WTC11 (cell line): ENCODE measurements at regions not wholly inside any gene's neighbourhood (a gene's known extent, or its start where the extent isn't known, plus 50 kb on each side); places are given as distances from the start of the nearest gene placed in this dataset.

Experiments
- ATAC-seq: fragments of 200-7000 bp; cut with Tn5 transposase; 2 replicates; pipeline ENCODE4 v1.10.0; 2021; ENCODE audit warnings: mild to moderate bottlenecking, moderate library complexity
- CTCF ChIA-PET: fragments of 300-600 bp; sonication (Branson Sonifier 250); formaldehyde crosslinking; loops from one replicate; lab custom pipeline; 2021; ENCODE audit warnings: antibody characterized with exemption; lab: Charles Lee
- POLR2A ChIA-PET: fragments of 350-600 bp; sonication (Branson Sonifier 250); formaldehyde crosslinking; loops from one replicate; lab custom pipeline; 2021; ENCODE audit warnings: antibody characterized with exemption; lab: Charles Lee
- DNase-seq: peaks from one replicate; pipeline ENCODE4 v3.0.0; 2021; ENCODE audit warnings: low spot score
- H3K27ac Mint-ChIP-seq: 2 replicates; pipeline ENCODE4 v1.8.0; 2021; ENCODE audit warnings: mixed read lengths
- H3K27me3 Mint-ChIP-seq: 2 replicates; pipeline ENCODE4 v1.8.0; 2021; ENCODE audit warnings: low read depth, mild to moderate bottlenecking, moderate library complexity, mixed read lengths
- H3K36me3 Mint-ChIP-seq: 2 replicates; pipeline ENCODE4 v1.8.0; 2021; ENCODE audit warnings: mixed read lengths
- H3K4me1 Mint-ChIP-seq: 2 replicates; pipeline ENCODE4 v1.8.0; 2022; ENCODE audit warnings: mixed read lengths
- H3K4me3 Mint-ChIP-seq: 2 replicates; pipeline ENCODE4 v1.8.0; 2021; ENCODE audit warnings: mild to moderate bottlenecking, moderate library complexity, mixed read lengths
- H3K9me3 Mint-ChIP-seq: 2 replicates; pipeline ENCODE4 v1.8.0; 2021; ENCODE audit warnings: mixed read lengths
- ATF1 ChIP-seq: sonication (generic); formaldehyde crosslinking; IDR thresholded peaks from 2 replicates; pipeline ENCODE4 v1.8.1; 2023; ENCODE audit warnings: mild to moderate bottlenecking, moderate library complexity, missing genetic modification reagents
- CREB1 ChIP-seq: sonication (generic); formaldehyde crosslinking; IDR thresholded peaks from 2 replicates; pipeline ENCODE4 v1.8.0; 2023; ENCODE audit warnings: mild to moderate bottlenecking, missing genetic modification reagents
- CREM ChIP-seq: sonication (generic); formaldehyde crosslinking; IDR thresholded peaks from 2 replicates; pipeline ENCODE4 v1.8.1; 2022; ENCODE audit warnings: mild to moderate bottlenecking, missing genetic modification reagents, moderate library complexity
- ELF4 ChIP-seq: sonication (generic); formaldehyde crosslinking; IDR thresholded peaks from 2 replicates; pipeline ENCODE4 v1.8.1; 2022; ENCODE audit warnings: low read depth, mild to moderate bottlenecking, moderate library complexity, missing genetic modification reagents
- EMX1 ChIP-seq: fragments of 250-450 bp; sonication (Bioruptor Pico); IDR thresholded peaks from 2 replicates; pipeline ENCODE4 v1.8.0; 2021; ENCODE audit warnings: mild to moderate bottlenecking
- ETV6 ChIP-seq: sonication (generic); formaldehyde crosslinking; IDR thresholded peaks from 2 replicates; pipeline ENCODE4 v1.8.1; 2022; ENCODE audit warnings: mild to moderate bottlenecking, missing genetic modification reagents
- GABPB1 ChIP-seq: sonication (generic); formaldehyde crosslinking; IDR thresholded peaks from 2 replicates; pipeline ENCODE4 v1.8.1; 2023; ENCODE audit warnings: mild to moderate bottlenecking, missing genetic modification reagents
- GRHL2 ChIP-seq: fragments of 250-450 bp; sonication (Bioruptor Pico); IDR thresholded peaks from 2 replicates; pipeline ENCODE4 v1.8.0; 2022; ENCODE audit warnings: mild to moderate bottlenecking, moderate library complexity; ENCODE audit not compliant: insufficient replicate concordance, severe bottlenecking
- IRF1 ChIP-seq: sonication (generic); formaldehyde crosslinking; IDR thresholded peaks from 2 replicates; pipeline ENCODE4 v1.8.0; 2023; ENCODE audit warnings: missing genetic modification reagents
- NFE2L1 ChIP-seq: sonication (generic); formaldehyde crosslinking; IDR thresholded peaks from 2 replicates; pipeline ENCODE4 v1.8.1; 2023; ENCODE audit warnings: missing genetic modification reagents
- NFYB ChIP-seq: sonication (generic); formaldehyde crosslinking; conservative IDR thresholded peaks from 2 replicates; pipeline ENCODE4 v1.8.0; 2022; ENCODE audit warnings: low read depth, missing genetic modification reagents
- NR1H2 ChIP-seq: sonication (generic); formaldehyde crosslinking; IDR thresholded peaks from 2 replicates; pipeline ENCODE4 v1.9.0; 2021; ENCODE audit warnings: mild to moderate bottlenecking, moderate library complexity, missing genetic modification reagents
- PRDM15 ChIP-seq: sonication (generic); formaldehyde crosslinking; IDR thresholded peaks from 2 replicates; pipeline ENCODE4 v1.8.0; 2022; ENCODE audit warnings: missing genetic modification reagents
- SOX15 ChIP-seq: fragments of 250-450 bp; sonication (Bioruptor Pico); IDR thresholded peaks from 2 replicates; pipeline ENCODE4 v1.9.0; 2021; ENCODE audit warnings: mild to moderate bottlenecking
- TP53 ChIP-seq: sonication (generic); formaldehyde crosslinking; IDR thresholded peaks from 2 replicates; pipeline ENCODE4 v1.8.1; 2023; ENCODE audit warnings: mild to moderate bottlenecking, missing genetic modification reagents
- ZNF232 ChIP-seq: sonication (generic); formaldehyde crosslinking; IDR thresholded peaks from 2 replicates; pipeline ENCODE4 v1.8.0; 2022; ENCODE audit warnings: mild to moderate bottlenecking, missing genetic modification reagents
- ZNF263 ChIP-seq: sonication (generic); formaldehyde crosslinking; IDR thresholded peaks from 2 replicates; pipeline ENCODE4 v1.8.1; 2022; ENCODE audit warnings: low read depth, mild to moderate bottlenecking, moderate library complexity, missing genetic modification reagents
- ZNF671 ChIP-seq: fragments of 250-450 bp; sonication (Bioruptor Pico); IDR thresholded peaks from 2 replicates; pipeline ENCODE4 v1.8.0; 2021; ENCODE audit warnings: mild to moderate bottlenecking
- TF ChIP-seq, protein P1 (sequence below): sonication (generic); formaldehyde crosslinking; IDR thresholded peaks from 2 replicates; pipeline ENCODE4 v1.8.1; 2022; ENCODE audit warnings: mild to moderate bottlenecking, missing genetic modification reagents, moderate library complexity, borderline replicate concordance
- TF ChIP-seq, protein P2 (sequence below): fragments of 250-450 bp; sonication (Bioruptor Pico); IDR thresholded peaks from 2 replicates; pipeline ENCODE4 v1.9.0; 2021; ENCODE audit warnings: moderate library complexity, mild to moderate bottlenecking, inconsistent platforms, borderline replicate concordance
- TF ChIP-seq, protein P3 (sequence below): sonication (generic); formaldehyde crosslinking; IDR thresholded peaks from 2 replicates; pipeline ENCODE4 v1.8.0; 2022; ENCODE audit warnings: mild to moderate bottlenecking, missing genetic modification reagents
- TF ChIP-seq, protein P4 (sequence below): sonication (generic); formaldehyde crosslinking; IDR thresholded peaks from 2 replicates; pipeline ENCODE4 v1.8.1; 2023; ENCODE audit warnings: mild to moderate bottlenecking, missing genetic modification reagents, moderate library complexity
- TF ChIP-seq, protein P5 (sequence below): sonication (generic); formaldehyde crosslinking; IDR thresholded peaks from 2 replicates; pipeline ENCODE4 v1.8.1; 2023; ENCODE audit warnings: mild to moderate bottlenecking, missing genetic modification reagents, borderline replicate concordance
- TF ChIP-seq, protein P6 (sequence below): fragments of 250-450 bp; sonication (Bioruptor Pico); IDR thresholded peaks from 2 replicates; pipeline ENCODE4 v1.8.0; 2021; ENCODE audit warnings: mild to moderate bottlenecking

DNA sequence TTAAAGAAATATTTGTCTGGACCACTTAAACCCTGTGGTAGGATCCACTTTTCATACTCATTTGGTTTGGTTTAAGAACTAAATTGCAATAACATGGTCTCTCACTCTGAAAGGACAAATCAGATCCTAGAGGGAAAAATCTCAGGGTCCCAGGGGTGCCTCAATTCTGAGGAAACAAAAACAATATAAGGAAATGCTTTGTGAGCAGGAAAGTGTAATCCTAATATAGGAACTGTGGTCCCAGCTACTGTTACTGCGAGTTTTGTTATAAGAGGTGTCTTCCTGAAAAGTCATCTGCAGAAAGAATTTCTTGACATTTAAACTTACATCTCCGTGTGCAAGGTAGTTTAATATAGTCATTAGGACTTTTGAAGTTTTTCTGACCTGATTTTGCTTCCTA, 420.1 kb upstream of the LCORL start:
- CTCF ChIA-PET, result no interaction called here
- TF ChIP-seq, protein P1, sequence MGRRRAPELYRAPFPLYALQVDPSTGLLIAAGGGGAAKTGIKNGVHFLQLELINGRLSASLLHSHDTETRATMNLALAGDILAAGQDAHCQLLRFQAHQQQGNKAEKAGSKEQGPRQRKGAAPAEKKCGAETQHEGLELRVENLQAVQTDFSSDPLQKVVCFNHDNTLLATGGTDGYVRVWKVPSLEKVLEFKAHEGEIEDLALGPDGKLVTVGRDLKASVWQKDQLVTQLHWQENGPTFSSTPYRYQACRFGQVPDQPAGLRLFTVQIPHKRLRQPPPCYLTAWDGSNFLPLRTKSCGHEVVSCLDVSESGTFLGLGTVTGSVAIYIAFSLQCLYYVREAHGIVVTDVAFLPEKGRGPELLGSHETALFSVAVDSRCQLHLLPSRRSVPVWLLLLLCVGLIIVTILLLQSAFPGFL (CRISPR knock-in tag), result no peak
- TF ChIP-seq ELF4 (CRISPR knock-in tag) (no peak), ZNF263 (CRISPR knock-in tag) (no peak), GABPB1 (CRISPR knock-in tag) (no peak), SOX15 (CRISPR knock-in tag) (no peak), PRDM15 (no peak), NR1H2 (no peak), GRHL2 (CRISPR knock-in tag) (no peak), NFE2L1 (CRISPR knock-in tag) (no peak), ATF1 (CRISPR knock-in tag) (no peak), NFYB (CRISPR knock-in tag) (no peak)
- TF ChIP-seq, protein P2, sequence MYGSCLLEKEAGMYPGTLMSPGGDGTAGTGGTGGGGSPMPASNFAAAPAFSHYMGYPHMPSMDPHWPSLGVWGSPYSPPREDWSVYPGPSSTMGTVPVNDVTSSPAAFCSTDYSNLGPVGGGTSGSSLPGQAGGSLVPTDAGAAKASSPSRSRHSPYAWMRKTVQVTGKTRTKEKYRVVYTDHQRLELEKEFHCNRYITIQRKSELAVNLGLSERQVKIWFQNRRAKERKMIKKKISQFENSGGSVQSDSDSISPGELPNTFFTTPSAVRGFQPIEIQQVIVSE (CRISPR knock-in tag), result no peak
- TF ChIP-seq, all 79 proteins: peak for 0
- POLR2A ChIA-PET, result no interaction called here
- ATAC-seq, result no peak
- Mint-ChIP-seq H3K4me3 (no peak overlapping the region), H3K36me3 (peaks cover 17% of the 10 kb centered on the region), H3K27ac (no peak overlapping the region), H3K9me3 (peaks cover 34% of the 10 kb centered on the region), H3K4me1 (peaks cover 10% of the 10 kb centered on the region), H3K27me3 (no peaks in the 10 kb centered on the region)
- no peak for DNase-seq

DNA sequence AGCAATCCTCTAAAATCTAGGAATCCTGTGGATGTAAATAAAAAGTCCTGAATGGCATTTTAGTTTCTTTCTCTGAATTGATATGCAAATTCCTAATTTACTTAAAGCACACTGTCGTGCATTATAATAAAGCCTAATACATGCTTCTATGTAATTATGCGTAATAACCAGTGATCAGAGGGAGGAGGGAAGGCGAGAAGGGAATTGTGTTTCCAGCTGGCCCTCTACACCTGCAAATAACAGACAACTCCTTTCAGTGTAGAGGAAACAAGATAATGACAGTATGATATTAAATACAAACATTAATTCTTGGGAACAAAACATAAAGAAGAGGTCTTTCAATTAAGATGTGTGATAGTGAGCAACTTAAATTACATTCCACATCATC, 419.6 kb upstream of the LCORL start:
- no peak overlapping the region for H3K4me3 Mint-ChIP-seq
- H3K36me3 Mint-ChIP-seq, result peaks cover 17% of the 10 kb centered on the region
- ATAC-seq (no peak), DNase-seq (no peak)
- ChIA-PET CTCF (no interaction called here), POLR2A (no interaction called here)
- H3K4me1 Mint-ChIP-seq, result peaks cover 10% of the 10 kb centered on the region
- H3K9me3 Mint-ChIP-seq, result peaks cover 34% of the 10 kb centered on the region
- H3K27ac Mint-ChIP-seq, result no peak overlapping the region
- no peaks in the 10 kb centered on the region for H3K27me3 Mint-ChIP-seq
- TF ChIP-seq NFE2L1 (CRISPR knock-in tag) (no peak), TP53 (no peak), EMX1 (CRISPR knock-in tag) (no peak), ZNF671 (CRISPR knock-in tag) (no peak), ATF1 (CRISPR knock-in tag) (no peak), IRF1 (no peak), ZNF232 (CRISPR knock-in tag) (no peak), ETV6 (CRISPR knock-in tag) (no peak), CREB1 (CRISPR knock-in tag) (no peak), CREM (CRISPR knock-in tag) (no peak)
- TF ChIP-seq, protein P3, sequence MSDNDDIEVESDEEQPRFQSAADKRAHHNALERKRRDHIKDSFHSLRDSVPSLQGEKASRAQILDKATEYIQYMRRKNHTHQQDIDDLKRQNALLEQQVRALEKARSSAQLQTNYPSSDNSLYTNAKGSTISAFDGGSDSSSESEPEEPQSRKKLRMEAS (CRISPR knock-in tag), result no peak
- TF ChIP-seq, protein P4, sequence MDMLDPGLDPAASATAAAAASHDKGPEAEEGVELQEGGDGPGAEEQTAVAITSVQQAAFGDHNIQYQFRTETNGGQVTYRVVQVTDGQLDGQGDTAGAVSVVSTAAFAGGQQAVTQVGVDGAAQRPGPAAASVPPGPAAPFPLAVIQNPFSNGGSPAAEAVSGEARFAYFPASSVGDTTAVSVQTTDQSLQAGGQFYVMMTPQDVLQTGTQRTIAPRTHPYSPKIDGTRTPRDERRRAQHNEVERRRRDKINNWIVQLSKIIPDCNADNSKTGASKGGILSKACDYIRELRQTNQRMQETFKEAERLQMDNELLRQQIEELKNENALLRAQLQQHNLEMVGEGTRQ (CRISPR knock-in tag), result no peak
- TF ChIP-seq, protein P5, sequence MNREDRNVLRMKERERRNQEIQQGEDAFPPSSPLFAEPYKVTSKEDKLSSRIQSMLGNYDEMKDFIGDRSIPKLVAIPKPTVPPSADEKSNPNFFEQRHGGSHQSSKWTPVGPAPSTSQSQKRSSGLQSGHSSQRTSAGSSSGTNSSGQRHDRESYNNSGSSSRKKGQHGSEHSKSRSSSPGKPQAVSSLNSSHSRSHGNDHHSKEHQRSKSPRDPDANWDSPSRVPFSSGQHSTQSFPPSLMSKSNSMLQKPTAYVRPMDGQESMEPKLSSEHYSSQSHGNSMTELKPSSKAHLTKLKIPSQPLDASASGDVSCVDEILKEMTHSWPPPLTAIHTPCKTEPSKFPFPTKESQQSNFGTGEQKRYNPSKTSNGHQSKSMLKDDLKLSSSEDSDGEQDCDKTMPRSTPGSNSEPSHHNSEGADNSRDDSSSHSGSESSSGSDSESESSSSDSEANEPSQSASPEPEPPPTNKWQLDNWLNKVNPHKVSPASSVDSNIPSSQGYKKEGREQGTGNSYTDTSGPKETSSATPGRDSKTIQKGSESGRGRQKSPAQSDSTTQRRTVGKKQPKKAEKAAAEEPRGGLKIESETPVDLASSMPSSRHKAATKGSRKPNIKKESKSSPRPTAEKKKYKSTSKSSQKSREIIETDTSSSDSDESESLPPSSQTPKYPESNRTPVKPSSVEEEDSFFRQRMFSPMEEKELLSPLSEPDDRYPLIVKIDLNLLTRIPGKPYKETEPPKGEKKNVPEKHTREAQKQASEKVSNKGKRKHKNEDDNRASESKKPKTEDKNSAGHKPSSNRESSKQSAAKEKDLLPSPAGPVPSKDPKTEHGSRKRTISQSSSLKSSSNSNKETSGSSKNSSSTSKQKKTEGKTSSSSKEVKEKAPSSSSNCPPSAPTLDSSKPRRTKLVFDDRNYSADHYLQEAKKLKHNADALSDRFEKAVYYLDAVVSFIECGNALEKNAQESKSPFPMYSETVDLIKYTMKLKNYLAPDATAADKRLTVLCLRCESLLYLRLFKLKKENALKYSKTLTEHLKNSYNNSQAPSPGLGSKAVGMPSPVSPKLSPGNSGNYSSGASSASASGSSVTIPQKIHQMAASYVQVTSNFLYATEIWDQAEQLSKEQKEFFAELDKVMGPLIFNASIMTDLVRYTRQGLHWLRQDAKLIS (CRISPR knock-in tag), result no peak
- TF ChIP-seq, protein P6, sequence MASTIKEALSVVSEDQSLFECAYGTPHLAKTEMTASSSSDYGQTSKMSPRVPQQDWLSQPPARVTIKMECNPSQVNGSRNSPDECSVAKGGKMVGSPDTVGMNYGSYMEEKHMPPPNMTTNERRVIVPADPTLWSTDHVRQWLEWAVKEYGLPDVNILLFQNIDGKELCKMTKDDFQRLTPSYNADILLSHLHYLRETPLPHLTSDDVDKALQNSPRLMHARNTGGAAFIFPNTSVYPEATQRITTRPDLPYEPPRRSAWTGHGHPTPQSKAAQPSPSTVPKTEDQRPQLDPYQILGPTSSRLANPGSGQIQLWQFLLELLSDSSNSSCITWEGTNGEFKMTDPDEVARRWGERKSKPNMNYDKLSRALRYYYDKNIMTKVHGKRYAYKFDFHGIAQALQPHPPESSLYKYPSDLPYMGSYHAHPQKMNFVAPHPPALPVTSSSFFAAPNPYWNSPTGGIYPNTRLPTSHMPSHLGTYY, result no peak
